H1 (cell line): ENCODE measurements at regions not wholly inside any gene's neighbourhood (a gene's known extent, or its start where the extent isn't known, plus 50 kb on each side); places are given as distances from the start of the nearest gene placed in this dataset.
A peak's percentile ranks its signal among the peaks of the same experiment; 100 is the strongest.

Source experiments
- CTCF ChIA-PET: fragments of 300-600 bp; sonication (Branson Sonifier 250); formaldehyde crosslinking; loops from one replicate; lab custom pipeline; 2021; ENCODE audit not compliant: partially characterized antibody; lab: Charles Lee
- POLR2A ChIA-PET: fragments of 300-600 bp; sonication (Branson Sonifier 250); formaldehyde crosslinking; loops from one replicate; lab custom pipeline; 2021; ENCODE audit warnings: inconsistent platforms; ENCODE audit not compliant: partially characterized antibody; lab: Charles Lee
- DNase-seq, 2 experiments: peaks; one replicate each; pipeline versions ENCODE4 v3.0.0 to v3.0.0-alpha.2; 2010 to 2022; ENCODE audit warnings: low spot score in 2 of 2, low read depth in 1 of 2, mixed read lengths in 1 of 2
- FAIRE-seq: peaks from 2 replicates; lab custom pipeline; 2011; peaks lifted over from hg19 to GRCh38; lab: Jason Lieb, UNC
- H2AFZ ChIP-seq: 2 replicates; pipeline ENCODE4 v1.8.1; 2012; ENCODE audit warnings: low read length, inconsistent platforms
- H2AK5ac ChIP-seq: 2 replicates; pipeline ENCODE4 v1.6.1; 2013; ENCODE audit warnings: low read depth, low read length
- H2BK120ac ChIP-seq: replicated peaks from 2 replicates; pipeline ENCODE3; 2013; ENCODE audit warnings: low read depth, low read length, inconsistent platforms
- H2BK12ac ChIP-seq: 2 replicates; pipeline ENCODE4 v1.6.1; 2013; ENCODE audit warnings: low read depth, low read length
- H2BK15ac ChIP-seq: 2 replicates; pipeline ENCODE4 v1.6.1; 2013; ENCODE audit warnings: low read length
- H2BK20ac ChIP-seq: 2 replicates; pipeline ENCODE4 v1.6.1; 2013; ENCODE audit warnings: low read length
- H2BK5ac ChIP-seq: 2 replicates; pipeline ENCODE4 v1.6.1; 2013; ENCODE audit warnings: low read depth, low read length
- H3K14ac ChIP-seq: 2 replicates; pipeline ENCODE4 v1.6.1; 2013; ENCODE audit warnings: inconsistent platforms; ENCODE audit not compliant: insufficient read length
- H3K18ac ChIP-seq: 2 replicates; pipeline ENCODE4 v1.6.1; 2013; ENCODE audit warnings: low read length; ENCODE audit errors: extremely low read depth
- H3K23ac ChIP-seq: 2 replicates; pipeline ENCODE4 v1.6.1; 2013; ENCODE audit warnings: inconsistent platforms; ENCODE audit not compliant: insufficient read length
- H3K23me2 ChIP-seq: 2 replicates; pipeline ENCODE4 v1.6.1; 2013; ENCODE audit warnings: low read depth, low read length
- H3K27ac ChIP-seq: 2 replicates; pipeline ENCODE4 v1.6.1; 2011; ENCODE audit warnings: low read depth, low read length, inconsistent platforms
- H3K27me3 ChIP-seq, 4 experiments: replicated peaks in 1 of 4; 1 replicate in 1 of 4; 2 replicates in 3 of 4; pipeline versions ENCODE4 v1.6.1 to v1.8.1; 2011 to 2013; ENCODE audit warnings: low read length in 3 of 4, mild to moderate bottlenecking in 3 of 4, inconsistent platforms in 2 of 4, mixed read lengths in 2 of 4, moderate library complexity in 1 of 4; ENCODE audit not compliant: control insufficient read depth in 3 of 4, insufficient read depth in 3 of 4; ENCODE audit errors: extremely low read depth in 1 of 4
- H3K36me3 ChIP-seq, 4 experiments: 2 replicates each; pipeline versions ENCODE4 v1.6.1 to v1.8.1; 2011 to 2013; ENCODE audit warnings: mild to moderate bottlenecking in 4 of 4, low read length in 3 of 4, moderate library complexity in 2 of 4, control low read depth in 1 of 4, inconsistent platforms in 1 of 4; ENCODE audit not compliant: insufficient read depth in 4 of 4, control insufficient read depth in 2 of 4
- H3K4ac ChIP-seq: replicated peaks from 2 replicates; pipeline ENCODE3; 2013; ENCODE audit warnings: low read length, low read depth, mixed read lengths, inconsistent platforms; ENCODE audit not compliant: insufficient read length
- H3K4me1 ChIP-seq, 4 experiments: replicated peaks in 1 of 4; 1 replicate in 1 of 4; 2 replicates in 3 of 4; pipeline versions ENCODE4 v1.6.1 to v1.8.1; 2011 to 2013; ENCODE audit warnings: low read length in 3 of 4, inconsistent platforms in 2 of 4, mixed read lengths in 1 of 4; ENCODE audit not compliant: insufficient read depth in 4 of 4, control insufficient read depth in 3 of 4
- H3K4me2 ChIP-seq, 2 experiments: 2 replicates each; pipeline versions ENCODE4 v1.6.1 to v1.8.1; 2011 to 2013; ENCODE audit warnings: low read depth in 2 of 2, low read length in 2 of 2, control low read depth in 1 of 2, inconsistent platforms in 1 of 2, mild to moderate bottlenecking in 1 of 2; ENCODE audit not compliant: insufficient read depth in 1 of 2
- H3K4me3 ChIP-seq, 4 experiments: fragments of 200-600, 300-600 bp in 1 of 4; sonication (generic), shearing (Covaris generic), sonication (Bioruptor Twin) in 1 of 4; 2 replicates each; pipeline versions ENCODE4 v1.5.1 to v1.8.1; 2011 to 2016; ENCODE audit warnings: low read length in 4 of 4, low read depth in 3 of 4, control low read depth in 2 of 4, inconsistent platforms in 2 of 4, mild to moderate bottlenecking in 2 of 4, mixed read lengths in 1 of 4, moderate library complexity in 1 of 4; ENCODE audit not compliant: insufficient read depth in 2 of 4; ENCODE audit errors: extremely low read depth in 1 of 4
- H3K56ac ChIP-seq: replicated peaks from 2 replicates; pipeline ENCODE3; 2013; ENCODE audit warnings: low read depth, mild to moderate bottlenecking, mixed read lengths, low read length, inconsistent platforms; ENCODE audit not compliant: insufficient read length
- H3K79me1 ChIP-seq: 2 replicates; pipeline ENCODE4 v1.6.1; 2013; ENCODE audit warnings: low read depth, low read length, control low read depth
- H3K79me2 ChIP-seq, 2 experiments: 2 replicates each; pipeline versions ENCODE4 v1.6.1 to v1.8.1; 2012 to 2013; ENCODE audit warnings: low read length in 2 of 2, mild to moderate bottlenecking in 2 of 2, inconsistent platforms in 1 of 2; ENCODE audit not compliant: insufficient read depth in 2 of 2, control insufficient read depth in 1 of 2
- H3K9ac ChIP-seq, 4 experiments: replicated peaks in 1 of 4; 1 replicate in 1 of 4; 2 replicates in 3 of 4; pipeline versions ENCODE4 v1.6.1 to v1.8.1; 2011 to 2013; ENCODE audit warnings: low read depth in 3 of 4, low read length in 3 of 4, control low read depth in 2 of 4, mild to moderate bottlenecking in 2 of 4, moderate library complexity in 2 of 4, inconsistent platforms in 1 of 4; ENCODE audit errors: extremely low read depth in 1 of 4
- H3K9me3 ChIP-seq, 2 experiments: 2 replicates each; pipeline versions ENCODE4 v1.6.1 to v1.8.1; 2012 to 2013; ENCODE audit warnings: mild to moderate bottlenecking in 2 of 2, moderate library complexity in 2 of 2, control low read depth in 1 of 2, inconsistent platforms in 1 of 2, low read depth in 1 of 2, low read length in 1 of 2, mixed read lengths in 1 of 2; ENCODE audit not compliant: insufficient read depth in 2 of 2
- H4K20me1 ChIP-seq, 2 experiments: replicated peaks in 1 of 2; 2 replicates each; pipeline versions ENCODE3 to v1.8.1; 2011 to 2013; ENCODE audit warnings: inconsistent platforms in 2 of 2, low read length in 2 of 2, mild to moderate bottlenecking in 1 of 2; ENCODE audit not compliant: insufficient read depth in 2 of 2, control insufficient read depth in 1 of 2
- H4K5ac ChIP-seq: 2 replicates; pipeline ENCODE4 v1.6.1; 2013; ENCODE audit warnings: low read length, low read depth, mixed read lengths, inconsistent platforms; ENCODE audit not compliant: insufficient read length
- H4K8ac ChIP-seq: 2 replicates; pipeline ENCODE4 v1.8.0; 2013; ENCODE audit warnings: mild to moderate bottlenecking, moderate library complexity, low read length, inconsistent platforms; ENCODE audit not compliant: insufficient read depth; ENCODE audit errors: extremely low read depth
- H4K91ac ChIP-seq: replicated peaks from 2 replicates; pipeline ENCODE3; 2013; ENCODE audit warnings: low read length, mixed read lengths, inconsistent platforms; ENCODE audit not compliant: insufficient read length
- CHD1 ChIP-seq: IDR thresholded peaks from 2 replicates; pipeline ENCODE4 v1.6.1; 2012; ENCODE audit warnings: low read depth, low read length, improper control_type of control experiment
- CTBP2 ChIP-seq: IDR thresholded peaks from 2 replicates; pipeline ENCODE4 v1.7.0; 2011; ENCODE audit warnings: borderline replicate concordance, mild to moderate bottlenecking, moderate library complexity, mixed read lengths, low read length; ENCODE audit not compliant: insufficient read depth, insufficient read length
- EP300 ChIP-seq, 2 experiments: IDR thresholded peaks; 1 replicate in 1 of 2; 2 replicates in 1 of 2; pipeline ENCODE4 v1.6.1; 2011 to 2012; ENCODE audit warnings: low read depth in 2 of 2, low read length in 2 of 2, mild to moderate bottlenecking in 2 of 2, borderline replicate concordance in 1 of 2, inconsistent platforms in 1 of 2, moderate library complexity in 1 of 2
- FOSL1 ChIP-seq: IDR thresholded peaks from 2 replicates; pipeline ENCODE4 v1.6.1; 2011; ENCODE audit warnings: mild to moderate bottlenecking, low read depth, low read length, moderate library complexity; ENCODE audit not compliant: insufficient read depth
- KDM1A ChIP-seq: fragments of 200-600, 300-600 bp; sonication (generic); IDR thresholded peaks from 2 replicates; pipeline ENCODE4 v1.7.1; 2016; ENCODE audit warnings: mild to moderate bottlenecking, low read length, borderline replicate concordance
- MAFK ChIP-seq: IDR thresholded peaks from 2 replicates; pipeline ENCODE4 v1.6.1; 2012; ENCODE audit warnings: low read depth, mild to moderate bottlenecking, improper control_type of control experiment, low read length
- SIRT6 ChIP-seq: IDR thresholded peaks from one replicate; pipeline ENCODE4 v1.7.1; 2012; ENCODE audit warnings: low read length, inconsistent platforms
- TAF1 ChIP-seq: IDR thresholded peaks from 2 replicates; pipeline ENCODE4 v1.6.1; 2011; ENCODE audit warnings: mild to moderate bottlenecking, low read depth, low read length
- TEAD4 ChIP-seq: IDR thresholded peaks from 2 replicates; pipeline ENCODE4 v1.6.1; 2012; ENCODE audit warnings: low read depth, low read length, inconsistent platforms, mixed read lengths
- WGBS, 2 experiments: shearing (Covaris generic) in 1 of 2; methylation state at CpG; one replicate each; pipeline versions ENCODE4 v1.1.6 to v1.1.7; 2013 to 2015; ENCODE audit warnings: low lambda C conversion rate in 2 of 2, mixed read lengths in 2 of 2, inconsistent platforms in 1 of 2, low coverage in 1 of 2, missing lambda C conversion rate in 1 of 2; ENCODE audit not compliant: insufficient replicate concordance in 2 of 2, insufficient coverage in 1 of 2, insufficient read length in 1 of 2; ENCODE audit errors: extremely low coverage in 1 of 2, missing lambda C conversion rate in 1 of 2; 5-methylcytosine and 5-hydroxymethylcytosine counted together
- TF ChIP-seq, protein P1 (sequence below): IDR thresholded peaks from 2 replicates; pipeline ENCODE4 v1.6.1; 2012; ENCODE audit warnings: inconsistent platforms

- H3K4ac ChIP-seq, result no peak overlapping the region
- POLR2A ChIA-PET, result no interaction called here
- no peaks in the 10 kb centered on the region for H3K79me2 ChIP-seq
- H3K4me2 ChIP-seq, result no peak overlapping the region
- H3K4me3 ChIP-seq, result no peak overlapping the region
- H4K5ac ChIP-seq, result no peak overlapping the region
- H3K27me3 ChIP-seq, result no peaks in the 10 kb centered on the region
- no peaks in the 10 kb centered on the region for H3K79me1 ChIP-seq
- no peak overlapping the region for H3K9ac ChIP-seq
- TF ChIP-seq, protein P1, sequence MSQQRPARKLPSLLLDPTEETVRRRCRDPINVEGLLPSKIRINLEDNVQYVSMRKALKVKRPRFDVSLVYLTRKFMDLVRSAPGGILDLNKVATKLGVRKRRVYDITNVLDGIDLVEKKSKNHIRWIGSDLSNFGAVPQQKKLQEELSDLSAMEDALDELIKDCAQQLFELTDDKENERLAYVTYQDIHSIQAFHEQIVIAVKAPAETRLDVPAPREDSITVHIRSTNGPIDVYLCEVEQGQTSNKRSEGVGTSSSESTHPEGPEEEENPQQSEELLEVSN, result no peak
- TF ChIP-seq TEAD4, result no peak
- no peak for TF ChIP-seq EP300 (IDR thresholded peaks at IDR 0.05; ENCODE audit: borderline replicate concordance in 1 of 2, low read depth in 2 of 2, low read length in 2 of 2)
- no peak for TF ChIP-seq CHD1
- TF ChIP-seq FOSL1, result no peak
- TF ChIP-seq TAF1, result no peak
- no peak for TF ChIP-seq CTBP2
- TF ChIP-seq SIRT6, result no peak
- no peak for TF ChIP-seq KDM1A
- no peak for TF ChIP-seq MAFK
- no peak overlapping the region for H4K91ac ChIP-seq
- H2BK15ac ChIP-seq, result no peak overlapping the region
- no peak overlapping the region for H2AK5ac ChIP-seq
- DNase-seq (no peak), FAIRE-seq (no peak)
- H2BK5ac ChIP-seq, result no peak overlapping the region
- no peak overlapping the region for H3K27ac ChIP-seq
- H3K4me1 ChIP-seq, result peaks cover 0 to 10% (median 7%) of the 10 kb centered on the region in 4 experiments; a peak in 5 of 7 replicates
- no peaks in the 10 kb centered on the region for H3K23me2 ChIP-seq
- H3K18ac ChIP-seq, result no peak overlapping the region
- CTCF ChIA-PET, result interaction anchor here (0.6 to 1.1 kb wide), 2 partner anchors 9 to 91 kb away, joined by 3 read pairs; no protein-coding TSS in a partner anchor
- no peak overlapping the region for H2AFZ ChIP-seq
- no peak overlapping the region for H3K14ac ChIP-seq
- H2BK12ac ChIP-seq, result no peak overlapping the region
- peak overlapping the region; percentile 85; the same call in 1 of the 2 replicates for H4K8ac ChIP-seq
- 88% methylated on average over 13 of the region's 13 CpGs; no CpG with 5 or more reads in 1 of the 2 experiments for WGBS, 2 experiments
- H3K23ac ChIP-seq, result no peak overlapping the region
- no peaks in the 10 kb centered on the region for H4K20me1 ChIP-seq
- H3K36me3 ChIP-seq, result no peaks in the 10 kb centered on the region
- no peak overlapping the region for H2BK20ac ChIP-seq
- H2BK120ac ChIP-seq, result no peak overlapping the region
- H3K9me3 ChIP-seq, result no peaks in the 10 kb centered on the region
- H3K56ac ChIP-seq, result no peak overlapping the region
These were observed 145.1 kb upstream of the C14orf180 start for GRCh38 chr14:104434214-104435076.
